Astrocyte (in vitro differentiated cells and primary cell): ENCODE measurements at regions not wholly inside any gene's neighbourhood (a gene's known extent, or its start where the extent isn't known, plus 50 kb on each side); places are given as distances from the start of the nearest gene placed in this dataset.
"Not testable (repeated sequence)": the region's sequence is repeated elsewhere in the genome, so short reads cannot be mapped to it uniquely, and the experiment has no call there.

Source experiments
- DNase-seq: peaks from one replicate; pipeline ENCODE4 v3.0.0-alpha.2; 2010; ENCODE audit warnings: low read depth
- FAIRE-seq: peaks from 2 replicates; lab custom pipeline; 2011; peaks lifted over from hg19 to GRCh38; lab: Jason Lieb, UNC
- H2AFZ ChIP-seq: 2 replicates; pipeline ENCODE4 v1.6.0; 2012; ENCODE audit warnings: low read depth, low read length, inconsistent platforms
- H3K27ac ChIP-seq: 2 replicates; pipeline ENCODE4 v1.5.1; 2011; ENCODE audit warnings: low read depth, low read length, inconsistent platforms
- H3K27me3 ChIP-seq: 2 replicates; pipeline ENCODE4 v1.6.0; 2011; ENCODE audit warnings: low read length, inconsistent platforms; ENCODE audit not compliant: insufficient read depth
- H3K36me3 ChIP-seq: 2 replicates; pipeline ENCODE4 v1.5.1; 2011; ENCODE audit warnings: low read length, inconsistent platforms; ENCODE audit not compliant: insufficient read depth
- H3K4me1 ChIP-seq: 2 replicates; pipeline ENCODE4 v1.5.1; 2011; ENCODE audit warnings: low read length, inconsistent platforms; ENCODE audit not compliant: insufficient read depth
- H3K4me2 ChIP-seq: 2 replicates; pipeline ENCODE4 v1.6.0; 2012; ENCODE audit warnings: low read length, inconsistent platforms
- H3K4me3 ChIP-seq: 2 replicates; pipeline ENCODE4 v1.5.1; 2011; ENCODE audit warnings: low read depth, mild to moderate bottlenecking, low read length, inconsistent platforms; ENCODE audit not compliant: insufficient read depth
- H3K79me2 ChIP-seq: 2 replicates; pipeline ENCODE4 v1.6.0; 2012; ENCODE audit warnings: mild to moderate bottlenecking, low read length, inconsistent platforms; ENCODE audit not compliant: insufficient read depth
- H3K9ac ChIP-seq: 2 replicates; pipeline ENCODE4 v1.6.0; 2012; ENCODE audit warnings: mild to moderate bottlenecking, low read length, inconsistent platforms
- H3K9me3 ChIP-seq: 2 replicates; pipeline ENCODE4 v1.5.1; 2012; ENCODE audit warnings: low read depth, mild to moderate bottlenecking, low read length, inconsistent platforms; ENCODE audit not compliant: insufficient read depth
- H4K20me1 ChIP-seq: 2 replicates; pipeline ENCODE4 v1.6.0; 2012; ENCODE audit warnings: low read length, inconsistent platforms; ENCODE audit not compliant: insufficient read depth
- H3K27ac Mint-ChIP-seq: one replicate; pipeline ENCODE4 v1.8.0; 2021; ENCODE audit warnings: mild to moderate bottlenecking, mixed read lengths; ENCODE audit not compliant: unreplicated experiment
- H3K27me3 Mint-ChIP-seq: one replicate; pipeline ENCODE4 v1.8.0; 2021; ENCODE audit warnings: low read depth, mixed read lengths; ENCODE audit not compliant: unreplicated experiment
- H3K36me3 Mint-ChIP-seq: one replicate; pipeline ENCODE4 v1.8.0; 2021; ENCODE audit warnings: low read depth, mixed read lengths; ENCODE audit not compliant: unreplicated experiment
- H3K4me1 Mint-ChIP-seq: one replicate; pipeline ENCODE4 v1.8.0; 2021; ENCODE audit warnings: low read depth, mixed read lengths; ENCODE audit not compliant: unreplicated experiment
- H3K4me3 Mint-ChIP-seq: one replicate; pipeline ENCODE4 v1.8.0; 2021; ENCODE audit warnings: mild to moderate bottlenecking, moderate library complexity, mixed read lengths; ENCODE audit not compliant: unreplicated experiment
- H3K9me3 Mint-ChIP-seq: one replicate; pipeline ENCODE4 v1.8.0; 2021; ENCODE audit warnings: mild to moderate bottlenecking, mixed read lengths; ENCODE audit not compliant: unreplicated experiment
- CTCF ChIP-seq: IDR thresholded peaks from 2 replicates; pipeline ENCODE4 v1.5.1; 2011; ENCODE audit warnings: low read depth, mild to moderate bottlenecking, inconsistent platforms, low read length, moderate library complexity; ENCODE audit not compliant: insufficient read depth
- EZH2 ChIP-seq: IDR thresholded peaks from 2 replicates; pipeline ENCODE4 v1.6.1; 2012; ENCODE audit warnings: mild to moderate bottlenecking, low read length, inconsistent platforms; ENCODE audit not compliant: insufficient read depth

DNA sequence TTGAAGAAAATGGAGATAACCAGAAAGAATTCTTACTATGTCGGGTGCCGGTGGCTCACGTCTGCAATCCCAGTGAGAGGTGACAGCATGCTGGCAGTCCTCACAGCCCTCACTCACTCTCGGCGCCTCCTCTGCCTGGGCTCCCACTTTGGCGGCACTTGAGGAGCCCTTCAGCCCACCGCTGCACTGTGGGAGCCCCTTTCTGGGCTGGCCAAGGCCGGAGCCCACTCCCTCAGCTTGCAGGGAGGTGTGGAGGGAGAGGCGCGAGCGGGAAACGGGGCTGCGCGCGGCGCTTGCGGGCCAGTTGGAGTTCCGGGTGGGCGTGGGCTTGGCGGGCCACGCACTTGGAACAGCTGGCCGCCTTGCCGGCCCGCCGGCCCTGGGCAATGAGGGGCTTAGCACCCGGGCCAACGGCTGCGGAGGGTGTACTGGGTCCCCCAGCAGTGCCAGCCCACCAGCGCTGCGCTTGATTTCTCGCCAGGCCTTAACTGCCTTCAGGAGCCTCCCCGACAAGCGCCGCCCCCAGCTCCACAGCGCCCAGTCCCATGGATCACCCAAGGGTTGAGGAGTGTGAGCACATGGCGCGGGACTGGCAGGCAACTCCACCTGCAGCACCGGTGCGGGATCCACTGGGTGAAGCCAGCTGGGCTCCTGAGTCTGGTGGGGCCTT is 1672.5 kb upstream of the B3GALT2 start:
- FAIRE-seq, H3K36me3 Mint-ChIP-seq, H2AFZ ChIP-seq, H3K4me3 Mint-ChIP-seq, H3K27me3 ChIP-seq, H4K20me1 ChIP-seq, H3K4me3 ChIP-seq, H3K27ac Mint-ChIP-seq, H3K4me1 Mint-ChIP-seq, DNase-seq, H3K79me2 ChIP-seq, H3K27me3 Mint-ChIP-seq, H3K4me1 ChIP-seq, H3K9me3 ChIP-seq, H3K9ac ChIP-seq, H3K4me2 ChIP-seq, H3K9me3 Mint-ChIP-seq, H3K27ac ChIP-seq, H3K36me3 ChIP-seq: not testable (repeated sequence)

DNA sequence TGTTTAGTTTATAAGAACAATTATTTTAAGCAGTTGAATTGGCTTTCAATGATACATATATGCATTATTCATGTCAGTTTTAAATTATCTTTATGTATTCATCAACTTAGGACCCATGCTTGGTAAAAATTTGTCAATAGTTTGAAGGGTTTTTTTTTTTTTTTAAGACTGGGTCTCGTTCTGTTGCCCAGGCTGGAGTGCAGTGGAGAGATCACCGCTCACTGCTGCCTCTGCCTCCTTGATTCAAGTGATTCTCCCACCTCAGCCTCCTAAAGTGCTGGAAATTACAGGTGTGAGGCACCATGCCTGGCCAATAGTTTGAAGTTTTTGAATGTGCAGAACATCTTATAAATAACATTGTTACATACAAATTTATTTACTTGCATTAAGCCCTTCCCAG is 1671.0 kb upstream of the B3GALT2 start:
- no peak overlapping the region for H3K4me3 Mint-ChIP-seq
- no peaks in the 10 kb centered on the region for H3K27me3 ChIP-seq
- no peak overlapping the region for H3K27ac ChIP-seq
- TF ChIP-seq CTCF = no peak
- TF ChIP-seq EZH2 = no peak
- H3K27ac Mint-ChIP-seq = no peak overlapping the region
- no peak overlapping the region for H3K4me2 ChIP-seq
- FAIRE-seq (no peak), DNase-seq (no peak)
- no peak overlapping the region for H3K9ac ChIP-seq
- no peak overlapping the region for H3K4me3 ChIP-seq
- no peaks in the 10 kb centered on the region for H3K9me3 ChIP-seq
- no peaks in the 10 kb centered on the region for H3K36me3 ChIP-seq
- H3K27me3 Mint-ChIP-seq = no peaks in the 10 kb centered on the region
- H3K36me3 Mint-ChIP-seq = no peaks in the 10 kb centered on the region
- no peaks in the 10 kb centered on the region for H3K4me1 Mint-ChIP-seq
- no peaks in the 10 kb centered on the region for H3K4me1 ChIP-seq
- H4K20me1 ChIP-seq = no peaks in the 10 kb centered on the region
- H2AFZ ChIP-seq = no peak overlapping the region
- no peaks in the 10 kb centered on the region for H3K79me2 ChIP-seq
- H3K9me3 Mint-ChIP-seq = peaks cover 4% of the 10 kb centered on the region

GRCh38 chr1:194848846-194849245 is 1662.4 kb upstream of the B3GALT2 start:
- no peaks in the 10 kb centered on the region for H3K9me3 Mint-ChIP-seq
- TF ChIP-seq CTCF (no peak), EZH2 (no peak)
- Histone ChIP-seq H3K36me3 (no peaks in the 10 kb centered on the region), H3K9ac (no peak overlapping the region), H3K27me3 (no peaks in the 10 kb centered on the region), H3K9me3 (no peaks in the 10 kb centered on the region), H3K4me2 (no peak overlapping the region), H3K4me1 (no peaks in the 10 kb centered on the region), H4K20me1 (no peaks in the 10 kb centered on the region), H3K4me3 (no peak overlapping the region), H3K79me2 (no peaks in the 10 kb centered on the region), H2AFZ (no peak overlapping the region), H3K27ac (no peak overlapping the region)
- H3K4me3 Mint-ChIP-seq = no peak overlapping the region
- FAIRE-seq (no peak), DNase-seq (no peak)
- H3K27ac Mint-ChIP-seq = no peak overlapping the region
- H3K36me3 Mint-ChIP-seq = no peaks in the 10 kb centered on the region
- no peaks in the 10 kb centered on the region for H3K27me3 Mint-ChIP-seq
- no peaks in the 10 kb centered on the region for H3K4me1 Mint-ChIP-seq
